ENCODE measurements at regions not wholly inside any gene's neighbourhood (a gene's known extent, or its start where the extent isn't known, plus 50 kb on each side); places are given as distances from the start of the nearest gene placed in this dataset.

DNA sequence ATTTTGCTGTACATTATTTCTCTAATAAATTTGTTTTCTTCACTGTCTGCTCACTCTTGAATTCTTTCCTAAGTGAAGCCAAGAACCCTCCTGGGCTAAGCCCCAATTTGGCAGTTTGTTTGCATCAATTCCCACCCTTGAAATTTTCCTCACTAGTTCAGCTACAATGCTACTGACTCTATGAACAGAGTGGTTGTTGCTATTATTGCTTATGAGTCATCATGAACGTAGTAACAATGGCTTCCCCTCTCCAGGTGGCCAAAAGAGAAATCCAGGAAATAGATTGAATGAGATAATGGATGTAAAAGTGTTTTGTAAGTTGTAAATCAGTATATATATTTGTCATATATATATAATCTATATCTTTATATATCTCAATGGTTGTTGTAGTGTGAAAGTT lies 193.0 kb downstream of the URB2 start:
- CTCF ChIA-PET = interaction anchor here (0.9 to 1.4 kb wide), 2 partner anchors 8 to 11 kb away, joined by 3 to 4 read pairs; no protein-coding TSS in a partner anchor
- no peak for TF ChIP-seq CTCF (IDR thresholded peaks at IDR 0.05; ENCODE audit: control extremely low read depth, extremely low read depth, low read depth, missing control alignments)
- POLR2A ChIA-PET = no interaction called here
- no peak for DNase-seq (ENCODE audit: extremely low spot score)

DNA sequence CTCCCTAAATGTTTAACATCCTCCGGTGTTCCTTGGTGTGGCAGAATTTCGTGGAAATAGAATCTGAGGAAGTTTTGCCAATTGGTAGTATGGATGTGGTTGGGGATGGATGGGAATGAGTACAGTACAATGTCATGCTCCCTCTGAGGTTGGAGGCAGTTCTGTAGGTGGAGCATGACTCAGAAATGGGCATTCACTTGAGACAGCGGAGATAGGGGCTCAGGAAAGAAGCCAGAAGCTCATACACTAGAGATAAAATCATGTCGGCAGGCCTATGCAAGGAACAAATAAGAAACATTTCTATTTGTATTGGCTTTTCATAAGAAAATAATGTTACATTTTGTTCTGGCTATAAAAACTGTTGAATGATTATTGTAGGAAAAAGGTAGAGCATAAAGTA lies 196.0 kb downstream of the URB2 start:
- CTCF ChIA-PET = no interaction called here

DNA sequence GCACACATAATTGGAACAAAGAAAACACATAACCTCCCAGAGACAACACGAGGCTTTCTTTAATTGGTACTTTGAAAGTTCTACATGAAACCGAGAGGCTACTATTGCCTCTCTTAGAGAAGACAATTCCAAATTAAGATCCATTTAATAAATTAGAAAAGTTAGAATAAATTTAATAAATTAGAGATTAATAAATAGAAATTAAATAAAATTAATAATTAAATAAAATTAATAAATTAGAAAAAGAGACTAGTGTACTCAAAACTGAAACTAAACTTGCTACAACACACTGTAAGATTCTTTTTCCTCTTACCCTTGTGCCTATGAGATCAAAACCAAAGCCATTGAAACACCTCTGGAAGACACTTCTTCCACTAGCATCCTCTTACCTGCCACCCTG lies 199.0 kb downstream of the URB2 start:
- no peak for TF ChIP-seq CTCF (IDR thresholded peaks at IDR 0.05; ENCODE audit: control extremely low read depth, extremely low read depth, low read depth, missing control alignments)
- no peak for DNase-seq (ENCODE audit: extremely low spot score)
- POLR2A ChIA-PET = no interaction called here
- CTCF ChIA-PET = no interaction called here

More for the DNA sequence above, 196.0 kb downstream of the URB2 start:
- no peak for DNase-seq (ENCODE audit: extremely low spot score)
- TF ChIP-seq CTCF (IDR thresholded peaks at IDR 0.05; ENCODE audit: control extremely low read depth, extremely low read depth, low read depth, missing control alignments) = no peak
- POLR2A ChIA-PET = no interaction called here

DNA sequence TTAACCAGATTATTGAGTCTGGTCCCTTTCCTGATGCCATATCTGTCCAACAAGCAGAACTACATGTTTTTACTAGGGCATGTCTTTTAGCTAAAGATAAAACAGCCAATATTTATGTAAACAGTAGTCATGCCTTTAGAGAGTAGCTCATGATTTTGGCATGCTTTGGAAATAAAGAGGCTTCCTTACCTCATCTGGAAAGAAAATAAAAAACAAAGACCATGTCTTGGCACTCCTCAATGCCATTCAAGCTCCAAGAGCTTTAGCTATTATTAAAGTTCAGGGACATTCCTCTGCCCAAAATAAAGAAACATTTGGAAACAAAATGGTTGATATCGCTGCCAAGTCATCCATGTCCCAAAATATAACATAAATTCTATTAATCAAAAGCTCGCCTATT lies 202.4 kb downstream of the URB2 start:
- DNase-seq (ENCODE audit: extremely low spot score) = no peak
- no peak for TF ChIP-seq CTCF (IDR thresholded peaks at IDR 0.05; ENCODE audit: control extremely low read depth, extremely low read depth, low read depth, missing control alignments)

GRCh38 chr1:229832695-229833094 lies 206.6 kb downstream of the URB2 start:
- no peak for TF ChIP-seq CTCF (IDR thresholded peaks at IDR 0.05; ENCODE audit: control extremely low read depth, extremely low read depth, low read depth, missing control alignments)

More for the DNA sequence above, 202.4 kb downstream of the URB2 start:
- POLR2A ChIA-PET = no interaction called here
- CTCF ChIA-PET = interaction anchor here (0.9 kb wide), 1 partner anchor 27 kb away, joined by 3 read pairs; no protein-coding TSS in a partner anchor

DNA sequence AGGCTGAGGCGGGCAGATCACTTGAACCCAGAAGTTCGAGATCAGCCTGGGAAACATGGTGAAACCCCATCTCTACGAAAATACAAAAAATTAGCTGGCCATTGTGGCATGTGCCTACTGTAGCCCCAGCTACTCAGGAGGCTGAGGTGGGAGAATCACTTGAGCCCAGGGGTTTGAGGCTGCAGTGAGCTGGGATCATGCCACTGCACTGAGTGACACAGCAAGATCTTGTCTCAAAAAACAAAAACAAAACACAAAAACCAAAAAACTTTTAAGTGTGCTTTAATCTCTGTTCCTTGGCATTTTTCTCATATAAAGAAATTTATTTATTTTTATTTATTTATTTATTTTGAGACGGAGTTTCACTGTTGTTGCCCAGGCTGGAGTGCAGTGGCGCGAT lies 208.2 kb downstream of the URB2 start:
- no peak for DNase-seq (ENCODE audit: extremely low spot score)
- ChIA-PET CTCF (interaction anchor here (1.2 kb wide), 1 partner anchor 15 kb away, joined by 6 read pairs; no protein-coding TSS in a partner anchor), POLR2A (no interaction called here)
- no peak for TF ChIP-seq CTCF (IDR thresholded peaks at IDR 0.05; ENCODE audit: control extremely low read depth, extremely low read depth, low read depth, missing control alignments)

More at GRCh38 chr1:229832695-229833094, 206.6 kb downstream of the URB2 start:
- CTCF ChIA-PET = no interaction called here
- POLR2A ChIA-PET = no interaction called here
- DNase-seq (ENCODE audit: extremely low spot score) = no peak

- POLR2A ChIA-PET = no interaction called here
- CTCF ChIA-PET = interaction anchor here (1.2 kb wide), 1 partner anchor 14 kb away, joined by 6 read pairs; no protein-coding TSS in a partner anchor
- TF ChIP-seq CTCF (IDR thresholded peaks at IDR 0.05; ENCODE audit: control extremely low read depth, extremely low read depth, low read depth, missing control alignments) = no peak
- DNase-seq (ENCODE audit: extremely low spot score) = no peak
These were observed 209.2 kb downstream of the URB2 start for GRCh38 chr1:229835226-229835625.

Measured in GM10248 (cell line).